Rectal smooth muscle tissue (tissue), 1 donor: ENCODE measurements at regions not wholly inside any gene's neighbourhood (a gene's known extent, or its start where the extent isn't known, plus 50 kb on each side); places are given as distances from the start of the nearest gene placed in this dataset.
"Not testable (repeated sequence)": the region's sequence is repeated elsewhere in the genome, so short reads cannot be mapped to it uniquely, and the experiment has no call there.

Experiments used
- H3K27ac ChIP-seq: one replicate; pipeline ENCODE4 v1.7.0; 2013; ENCODE audit warnings: low read depth, low read length, inconsistent platforms
- H3K27me3 ChIP-seq: one replicate; pipeline ENCODE4 v1.7.0; 2013; ENCODE audit warnings: low read length; ENCODE audit not compliant: control insufficient read depth, insufficient read depth
- H3K36me3 ChIP-seq: one replicate; pipeline ENCODE4 v1.7.0; 2013; ENCODE audit warnings: low read length; ENCODE audit not compliant: control insufficient read depth, insufficient read depth
- H3K4me1 ChIP-seq: one replicate; pipeline ENCODE4 v1.7.0; 2013; ENCODE audit warnings: low read length; ENCODE audit not compliant: control insufficient read depth, insufficient read depth
- H3K4me3 ChIP-seq: one replicate; pipeline ENCODE4 v1.7.0; 2013; ENCODE audit warnings: low read length
- H3K9ac ChIP-seq: one replicate; pipeline ENCODE4 v1.7.0; 2013; ENCODE audit warnings: low read length

GRCh38 chrX:729101-729500 lies 98.5 kb downstream of the SHOX start:
- not testable (repeated sequence) for H3K27ac ChIP-seq, H3K4me3 ChIP-seq, H3K4me1 ChIP-seq, H3K36me3 ChIP-seq, H3K9ac ChIP-seq, H3K27me3 ChIP-seq

GRCh38 chrX:728639-729038 lies 98.0 kb downstream of the SHOX start:
- H3K4me1 ChIP-seq, H3K27me3 ChIP-seq, H3K27ac ChIP-seq, H3K9ac ChIP-seq, H3K4me3 ChIP-seq, H3K36me3 ChIP-seq: not testable (repeated sequence)

- no peak overlapping the region for H3K9ac ChIP-seq
- H3K36me3 ChIP-seq = no peaks in the 10 kb centered on the region
- H3K4me1 ChIP-seq = no peaks in the 10 kb centered on the region
- no peaks in the 10 kb centered on the region for H3K27me3 ChIP-seq
- no peak overlapping the region for H3K4me3 ChIP-seq
- no peak overlapping the region for H3K27ac ChIP-seq
These were observed 97.4 kb downstream of the SHOX start for GRCh38 chrX:727738-728621.

- H3K4me1 ChIP-seq = no peaks in the 10 kb centered on the region
- no peak overlapping the region for H3K27ac ChIP-seq
- H3K27me3 ChIP-seq = no peaks in the 10 kb centered on the region
- no peaks in the 10 kb centered on the region for H3K36me3 ChIP-seq
- H3K4me3 ChIP-seq = no peak overlapping the region
- no peak overlapping the region for H3K9ac ChIP-seq
These were observed 95.4 kb downstream of the SHOX start for GRCh38 chrX:725971-726370.

- no peaks in the 10 kb centered on the region for H3K27me3 ChIP-seq
- no peaks in the 10 kb centered on the region for H3K36me3 ChIP-seq
- H3K9ac ChIP-seq = no peak overlapping the region
- no peaks in the 10 kb centered on the region for H3K4me1 ChIP-seq
- H3K27ac ChIP-seq = no peak overlapping the region
- no peak overlapping the region for H3K4me3 ChIP-seq
These were observed 93.7 kb downstream of the SHOX start for GRCh38 chrX:724256-724655.

- Histone ChIP-seq H3K4me1 (no peaks in the 10 kb centered on the region), H3K36me3 (no peaks in the 10 kb centered on the region), H3K27me3 (no peaks in the 10 kb centered on the region), H3K9ac (no peak overlapping the region), H3K27ac (no peak overlapping the region), H3K4me3 (no peak overlapping the region)
These were observed 93.2 kb downstream of the SHOX start for GRCh38 chrX:723781-724180.

GRCh38 chrX:721354-721753 lies 90.8 kb downstream of the SHOX start:
- Histone ChIP-seq H3K27me3 (no peaks in the 10 kb centered on the region), H3K4me3 (no peak overlapping the region), H3K27ac (no peak overlapping the region), H3K4me1 (no peaks in the 10 kb centered on the region), H3K9ac (no peak overlapping the region), H3K36me3 (no peaks in the 10 kb centered on the region)

- no peaks in the 10 kb centered on the region for H3K36me3 ChIP-seq
- H3K4me3 ChIP-seq = no peak overlapping the region
- no peak overlapping the region for H3K27ac ChIP-seq
- H3K4me1 ChIP-seq = no peaks in the 10 kb centered on the region
- no peaks in the 10 kb centered on the region for H3K27me3 ChIP-seq
- no peak overlapping the region for H3K9ac ChIP-seq
These were observed 90.2 kb downstream of the SHOX start for GRCh38 chrX:720825-721224.

- Histone ChIP-seq H3K9ac (no peak overlapping the region), H3K27me3 (no peaks in the 10 kb centered on the region), H3K4me3 (no peak overlapping the region), H3K4me1 (no peaks in the 10 kb centered on the region), H3K27ac (no peak overlapping the region), H3K36me3 (no peaks in the 10 kb centered on the region)
These were observed 89.7 kb downstream of the SHOX start for GRCh38 chrX:720250-720649.

GRCh38 chrX:716136-716535 lies 85.5 kb downstream of the SHOX start:
- no peaks in the 10 kb centered on the region for H3K27me3 ChIP-seq
- H3K36me3 ChIP-seq = no peaks in the 10 kb centered on the region
- no peak overlapping the region for H3K9ac ChIP-seq
- H3K4me1 ChIP-seq = no peaks in the 10 kb centered on the region
- H3K4me3 ChIP-seq = no peak overlapping the region
- no peak overlapping the region for H3K27ac ChIP-seq

GRCh38 chrX:714131-714530 lies 83.5 kb downstream of the SHOX start:
- H3K9ac ChIP-seq = no peak overlapping the region
- H3K4me3 ChIP-seq = no peak overlapping the region
- H3K4me1 ChIP-seq = no peaks in the 10 kb centered on the region
- H3K27ac ChIP-seq = no peak overlapping the region
- H3K36me3 ChIP-seq = no peaks in the 10 kb centered on the region
- H3K27me3 ChIP-seq = no peaks in the 10 kb centered on the region
